SK-N-SH (cell line): ENCODE measurements at regions not wholly inside any gene's neighbourhood (a gene's known extent, or its start where the extent isn't known, plus 50 kb on each side); places are given as distances from the start of the nearest gene placed in this dataset.

Experiments
- small RNA-seq, 7 experiments: library from RNA; depleted of rRNA; stranded (forward); fragments of <200 nt; gene quantifications; one replicate each; pipeline ENCODE3, GENCODE V24; 2012

Small RNA genes lying in the stretch of these regions (small RNA-seq; reads per million reads assigned to genes)
- gene MIRLET7A1 (7.1 to 191 (median 64.3) reads per million in 7 experiments), gene MIRLET7D (34.5 to 2,725 (median 831) reads per million in 7 experiments), gene MIRLET7F1 (20.3 to 589 (median 224) reads per million in 7 experiments)
